ENCODE measurements at regions not wholly inside any gene's neighbourhood (a gene's known extent, or its start where the extent isn't known, plus 50 kb on each side); places are given as distances from the start of the nearest gene placed in this dataset.
"Not testable (repeated sequence)": the region's sequence is repeated elsewhere in the genome, so short reads cannot be mapped to it uniquely, and the experiment has no call there.

- TF ChIP-seq CTCF (IDR thresholded peaks at IDR 0.05; ENCODE audit: insufficient read depth, missing control alignments) = no peak
- FAIRE-seq (no peak), DNase-seq (ENCODE audit: insufficient read length, low spot score) (no peak)
These were observed 106.0 kb upstream of the KIF2A start for GRCh38 chr5:62199792-62200716.

- FAIRE-seq (no peak), DNase-seq (ENCODE audit: insufficient read length, low spot score) (no peak)
- TF ChIP-seq CTCF (IDR thresholded peaks at IDR 0.05; ENCODE audit: insufficient read depth, missing control alignments) = peak; percentile 13
These were observed 99.7 kb upstream of the KIF2A start for GRCh38 chr5:62206150-62206829.

GRCh38 chr5:62208218-62208852 is 97.7 kb upstream of the KIF2A start:
- no peak for TF ChIP-seq CTCF (IDR thresholded peaks at IDR 0.05; ENCODE audit: insufficient read depth, missing control alignments)
- DNase-seq (ENCODE audit: insufficient read length, low spot score) (no peak), FAIRE-seq (no peak)

- DNase-seq (ENCODE audit: insufficient read length, low spot score) = no peak
- no peak for FAIRE-seq
- no peak for TF ChIP-seq CTCF (IDR thresholded peaks at IDR 0.05; ENCODE audit: insufficient read depth, missing control alignments)
These were observed 94.6 kb upstream of the KIF2A start for GRCh38 chr5:62211405-62211804.

GRCh38 chr5:62212648-62213047 is 93.4 kb upstream of the KIF2A start:
- FAIRE-seq (no peak), DNase-seq (ENCODE audit: insufficient read length, low spot score) (no peak)
- no peak for TF ChIP-seq CTCF (IDR thresholded peaks at IDR 0.05; ENCODE audit: insufficient read depth, missing control alignments)

GRCh38 chr5:62214701-62215100 is 91.3 kb upstream of the KIF2A start:
- TF ChIP-seq CTCF (IDR thresholded peaks at IDR 0.05; ENCODE audit: insufficient read depth, missing control alignments) = no peak
- DNase-seq (ENCODE audit: insufficient read length, low spot score) (no peak), FAIRE-seq (no peak)

GRCh38 chr5:62216603-62217002 is 89.4 kb upstream of the KIF2A start:
- not testable (repeated sequence) for DNase-seq (ENCODE audit: insufficient read length, low spot score); FAIRE-seq

- DNase-seq (ENCODE audit: insufficient read length, low spot score); FAIRE-seq: not testable (repeated sequence)
These were observed 88.9 kb upstream of the KIF2A start for GRCh38 chr5:62217095-62217494.

- DNase-seq (ENCODE audit: insufficient read length, low spot score); FAIRE-seq: not testable (repeated sequence)
These were observed 87.1 kb upstream of the KIF2A start for GRCh38 chr5:62218860-62219259.

GRCh38 chr5:62221881-62222280 is 84.1 kb upstream of the KIF2A start:
- FAIRE-seq = not testable (repeated sequence)

GRCh38 chr5:62222305-62222704 is 83.7 kb upstream of the KIF2A start:
- not testable (repeated sequence) for FAIRE-seq; DNase-seq (ENCODE audit: insufficient read length, low spot score)

More at GRCh38 chr5:62221881-62222280, 84.1 kb upstream of the KIF2A start:
- not testable (repeated sequence) for DNase-seq (ENCODE audit: insufficient read length, low spot score)
